ENCODE measurements at regions not wholly inside any gene's neighbourhood (a gene's known extent, or its start where the extent isn't known, plus 50 kb on each side); places are given as distances from the start of the nearest gene placed in this dataset.
"Not testable (repeated sequence)": the region's sequence is repeated elsewhere in the genome, so short reads cannot be mapped to it uniquely, and the experiment has no call there.

DNA sequence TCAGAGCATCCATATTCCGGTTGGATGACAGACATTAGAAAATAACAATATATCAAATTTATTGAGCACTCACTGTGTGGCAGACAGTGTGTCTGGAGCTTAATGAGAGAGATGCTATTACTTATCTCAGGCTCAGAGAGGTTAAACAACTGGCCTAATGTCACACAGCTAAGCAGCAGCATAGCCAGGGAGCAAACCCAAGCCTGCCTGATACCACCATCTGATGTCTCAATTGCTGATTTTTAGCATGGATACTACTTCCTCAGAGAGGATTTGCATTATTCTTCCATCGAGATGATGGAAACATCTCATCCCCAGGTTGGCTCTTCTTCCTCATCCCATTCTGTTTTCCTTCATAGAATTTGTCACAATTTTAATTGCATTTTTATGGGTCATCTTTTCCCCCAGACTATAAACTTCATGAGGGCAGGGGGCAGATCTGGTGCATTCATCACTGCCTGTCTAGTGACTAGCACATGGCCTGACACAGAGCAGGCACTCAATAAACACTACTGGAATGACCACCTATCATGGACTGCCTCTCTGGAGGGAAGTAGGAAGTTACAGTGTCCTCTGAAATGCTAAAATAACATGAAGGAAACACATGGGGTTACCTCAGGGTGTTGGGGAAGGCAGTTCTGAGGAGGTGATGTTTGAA is 344.8 kb upstream of the CCL2 start:
- no peak for DNase-seq

DNA sequence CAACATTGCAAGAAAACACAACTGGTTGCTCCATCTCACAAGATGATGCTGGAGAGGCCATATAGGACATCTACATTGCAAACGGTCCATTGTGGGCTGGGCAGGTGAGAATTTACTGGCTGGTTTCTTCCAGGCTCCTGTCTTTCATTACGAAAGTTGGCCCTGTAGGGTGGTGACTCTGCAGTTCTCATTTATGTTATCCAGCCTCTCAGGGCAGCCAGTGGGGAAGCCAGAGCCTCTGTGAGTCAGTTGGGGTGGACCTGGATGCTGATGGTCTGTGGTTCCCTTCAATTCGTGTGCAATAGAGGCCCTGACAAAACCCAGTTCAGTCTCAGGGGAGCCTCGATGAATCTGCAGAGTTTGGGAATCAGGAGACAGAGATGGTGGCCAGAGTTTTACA is 341.0 kb upstream of the CCL2 start:
- no peak for DNase-seq

DNA sequence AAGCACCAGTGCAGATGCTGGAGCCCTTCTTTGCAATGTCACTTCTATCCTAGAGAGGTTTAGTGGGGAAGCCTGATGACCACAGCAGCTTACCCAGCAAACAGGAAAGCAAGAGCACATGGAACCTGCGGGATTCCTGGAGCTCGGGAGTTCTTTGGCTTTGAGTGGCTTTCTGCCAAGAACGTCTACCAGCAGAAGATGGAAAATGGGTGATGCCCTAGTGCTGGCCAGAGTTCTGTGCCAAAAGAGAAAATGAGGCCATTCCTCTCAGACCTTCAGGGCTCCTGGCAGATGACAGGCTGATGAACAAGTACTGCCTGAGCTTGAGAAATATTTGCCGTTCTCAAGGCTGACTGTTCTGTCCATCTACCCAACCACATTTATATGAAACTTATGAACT is 332.1 kb upstream of the CCL2 start:
- no peak for DNase-seq

DNA sequence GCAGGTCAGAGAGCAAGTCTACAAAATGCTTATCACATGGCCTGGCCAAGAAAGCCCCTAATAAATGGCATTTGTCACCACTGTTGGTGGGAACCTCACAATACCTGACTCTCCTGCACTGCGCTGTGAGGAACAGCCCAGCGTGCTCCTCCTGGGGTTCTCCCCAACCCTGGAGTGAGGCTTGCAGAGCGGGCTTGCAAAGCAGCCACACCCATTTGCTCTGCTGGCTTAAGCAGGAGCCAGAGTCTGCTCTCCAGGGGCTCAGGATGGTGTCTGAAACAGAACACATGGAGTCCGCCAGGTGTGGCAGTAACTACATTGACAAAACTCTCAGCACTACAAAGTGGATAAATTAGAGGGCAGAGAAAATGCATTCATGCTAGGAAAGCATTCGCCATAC is 331.0 kb upstream of the CCL2 start:
- DNase-seq, result no peak

DNA sequence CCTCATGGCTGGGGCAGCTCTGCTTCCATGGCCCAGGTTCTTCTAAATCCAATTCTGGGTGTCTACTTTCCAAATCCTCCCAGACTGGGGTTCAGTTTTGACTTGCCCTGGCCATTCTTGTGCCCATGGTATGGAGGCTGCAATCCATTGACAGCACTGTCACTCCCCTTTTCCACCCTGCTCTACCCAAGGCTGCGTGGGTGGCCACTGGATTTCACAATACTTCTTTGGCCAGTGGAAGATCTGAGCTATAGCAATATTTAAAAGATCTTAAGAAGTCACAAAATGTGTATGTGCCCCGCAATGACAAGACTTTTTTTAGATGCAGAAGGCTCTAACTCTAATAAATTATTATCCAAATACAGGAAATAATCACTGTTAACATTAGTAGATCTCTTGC is 329.4 kb upstream of the CCL2 start:
- no peak for DNase-seq

DNA sequence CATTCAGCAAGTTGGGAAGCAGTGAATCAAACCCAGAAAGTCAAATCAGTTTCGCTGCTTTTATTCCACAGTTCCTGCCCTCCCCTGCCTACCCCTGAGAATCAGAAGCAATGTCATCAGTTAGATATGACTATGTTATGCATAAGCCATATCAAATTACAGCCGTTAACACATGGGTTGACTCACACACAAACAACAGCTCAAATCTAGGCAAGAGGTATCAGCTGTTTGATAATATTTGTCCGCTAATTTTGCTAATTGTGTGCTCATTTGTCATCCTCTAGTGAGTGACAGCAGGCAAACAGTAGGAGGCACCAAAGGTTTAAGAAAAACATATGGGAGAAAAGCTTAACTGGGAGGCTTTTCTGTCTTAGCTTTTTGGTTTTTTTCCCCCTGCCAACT is 327.4 kb upstream of the CCL2 start:
- no peak for DNase-seq

DNA sequence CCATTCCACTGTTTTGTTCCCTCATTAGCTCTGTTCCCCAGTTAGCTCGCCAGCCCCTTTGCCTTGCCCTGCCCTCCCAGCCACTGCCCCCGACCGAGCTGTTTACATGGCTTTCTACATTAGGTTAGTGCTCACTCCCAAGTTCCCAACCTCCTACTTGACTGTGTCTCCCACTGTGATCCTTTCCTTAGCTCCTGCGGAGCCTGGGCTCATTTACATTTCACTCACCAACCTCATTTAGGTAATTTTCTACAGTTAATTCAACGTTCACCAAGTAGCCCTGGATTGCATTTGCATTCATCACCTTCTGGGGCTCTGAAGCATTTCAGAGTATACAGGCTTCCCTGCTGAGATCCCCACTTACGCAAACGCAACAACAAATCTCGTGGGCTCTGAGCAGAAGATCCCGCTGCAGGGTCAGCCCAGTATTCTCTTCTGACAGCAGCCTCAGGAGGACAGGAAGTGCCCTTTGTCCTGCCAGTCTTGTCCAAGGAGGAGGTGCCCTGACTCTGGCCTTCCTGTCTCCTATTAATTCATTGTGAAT is 325.8 kb upstream of the CCL2 start:
- no peak for DNase-seq

DNA sequence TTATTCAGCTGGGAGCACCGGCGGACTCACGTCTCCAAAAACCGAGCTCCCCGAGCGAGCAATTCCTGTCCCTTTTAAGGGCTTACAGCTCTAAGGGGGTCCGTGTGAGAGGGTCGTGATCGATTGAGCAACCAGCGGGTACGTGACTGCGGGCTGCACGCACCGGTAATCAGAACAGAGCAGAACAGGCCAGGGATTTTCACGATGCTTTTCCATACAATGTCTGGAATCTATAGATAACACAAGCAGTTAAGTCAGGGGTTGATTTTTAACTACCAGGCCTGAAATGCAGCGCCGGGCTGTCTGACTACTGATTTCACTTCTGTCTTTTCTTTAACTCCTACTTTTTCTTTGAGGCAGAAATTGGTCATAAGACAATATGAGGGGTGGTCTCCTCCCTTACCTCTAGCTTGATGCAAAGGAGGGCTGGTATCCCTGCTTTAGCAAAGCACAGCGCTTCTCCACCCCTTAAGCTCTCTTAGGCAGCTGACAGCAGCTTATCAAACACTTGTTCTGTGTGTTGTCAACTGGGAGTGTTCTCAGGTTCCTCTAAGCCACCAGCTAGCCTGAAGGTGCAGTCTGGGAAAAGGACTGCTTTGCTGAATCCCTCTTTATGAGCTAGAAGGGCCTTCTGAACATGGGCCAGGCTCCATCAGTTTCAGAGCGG is 323.8 kb upstream of the CCL2 start:
- DNase-seq, result not testable (repeated sequence)

DNA sequence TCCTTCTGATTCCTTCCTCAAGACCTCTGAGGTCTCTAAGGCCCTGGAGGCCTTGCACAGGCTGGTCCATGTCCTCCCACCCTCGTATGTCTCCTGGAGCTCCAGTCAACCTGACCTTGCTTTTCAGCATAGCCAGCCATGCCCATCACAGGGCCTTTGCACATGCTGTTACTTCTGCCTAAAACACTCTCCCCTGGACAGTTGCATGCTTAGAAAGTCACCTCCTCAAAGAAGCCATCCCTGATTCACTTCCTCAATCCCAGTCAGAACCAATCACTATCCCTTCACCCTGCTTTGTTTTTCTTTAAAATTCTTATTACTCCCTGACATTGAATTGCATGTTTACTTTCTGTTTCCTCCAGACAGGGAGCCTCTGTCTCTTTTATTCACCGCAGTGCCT is 322.1 kb upstream of the CCL2 start:
- DNase-seq, result no peak

DNA sequence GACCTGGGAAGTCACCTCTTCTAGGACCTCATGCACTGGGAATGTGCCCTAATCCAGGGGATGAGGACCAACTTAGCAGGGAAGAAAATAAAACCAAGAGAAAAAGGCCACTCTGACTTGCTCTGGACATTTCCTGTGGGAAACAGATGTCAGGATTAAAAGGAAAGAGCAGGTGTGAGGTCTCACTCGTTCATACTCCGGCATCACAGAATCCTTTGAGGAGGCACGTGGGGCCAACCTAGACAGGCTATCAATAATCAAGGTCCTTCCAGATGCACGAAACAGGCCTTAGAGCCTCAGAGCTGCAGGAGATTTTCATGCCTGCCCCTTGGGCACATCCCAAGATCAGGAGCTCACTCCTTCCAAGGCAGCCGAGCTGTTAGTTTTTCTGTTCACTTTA is 321.5 kb upstream of the CCL2 start:
- no peak for DNase-seq

DNA sequence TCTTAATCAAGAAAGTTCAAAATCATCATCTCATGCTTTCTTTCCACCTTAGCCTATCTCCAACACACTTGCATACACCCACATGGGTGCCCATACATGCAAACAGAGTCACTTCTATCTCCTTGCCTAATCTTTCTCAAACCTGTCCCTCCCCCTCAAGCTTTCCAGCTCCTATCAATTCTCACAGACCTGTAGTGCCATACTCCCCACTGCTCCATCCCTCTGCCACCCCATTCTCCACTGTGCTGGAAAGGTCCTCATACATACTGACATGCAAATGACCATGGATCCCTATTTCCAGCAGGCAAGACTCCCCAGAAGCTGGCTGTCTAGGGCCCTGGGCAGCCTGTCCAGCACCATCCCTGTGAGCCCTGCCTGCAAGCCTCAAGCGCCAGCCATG is 320.4 kb upstream of the CCL2 start:
- DNase-seq, result no peak

DNA sequence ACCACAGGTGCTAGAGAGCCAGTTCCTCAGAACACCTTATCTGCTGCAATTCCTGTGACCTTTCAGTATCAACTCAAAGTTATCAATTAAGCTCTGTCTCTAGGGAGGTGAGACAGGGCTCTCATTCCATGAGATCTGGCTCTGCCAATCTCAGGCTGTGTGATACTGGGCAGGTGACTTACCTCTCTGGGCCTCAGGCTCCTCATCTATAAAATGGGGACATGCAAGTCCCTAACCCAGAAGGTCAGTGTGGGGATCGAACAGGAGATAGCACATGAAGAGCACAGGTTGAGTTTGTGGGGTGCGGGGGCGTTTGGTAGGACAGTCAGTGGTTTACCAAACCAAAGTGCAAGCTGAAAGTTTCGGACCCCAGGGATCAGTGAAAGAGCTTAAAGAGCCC is 319.3 kb upstream of the CCL2 start:
- no peak for DNase-seq

DNA sequence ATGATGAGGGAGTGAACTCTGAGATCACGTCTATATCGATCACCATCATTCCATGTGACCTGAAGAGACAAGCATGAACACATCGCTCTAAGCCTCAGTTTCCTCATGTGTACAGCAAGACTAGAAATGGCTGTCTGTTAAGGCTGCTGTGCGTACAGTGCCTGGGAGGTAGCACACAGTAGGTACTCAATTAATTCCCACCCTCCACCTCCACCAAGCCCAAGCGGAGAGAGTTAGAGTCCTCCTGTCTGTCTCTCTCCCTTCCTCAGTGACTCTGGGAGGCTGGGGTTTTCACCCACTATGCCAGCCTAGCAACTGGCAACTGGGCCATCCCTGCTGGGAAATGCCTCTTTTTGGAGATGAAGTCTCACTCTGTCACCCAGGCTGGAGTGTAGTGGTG is 318.3 kb upstream of the CCL2 start:
- DNase-seq, result no peak

DNA sequence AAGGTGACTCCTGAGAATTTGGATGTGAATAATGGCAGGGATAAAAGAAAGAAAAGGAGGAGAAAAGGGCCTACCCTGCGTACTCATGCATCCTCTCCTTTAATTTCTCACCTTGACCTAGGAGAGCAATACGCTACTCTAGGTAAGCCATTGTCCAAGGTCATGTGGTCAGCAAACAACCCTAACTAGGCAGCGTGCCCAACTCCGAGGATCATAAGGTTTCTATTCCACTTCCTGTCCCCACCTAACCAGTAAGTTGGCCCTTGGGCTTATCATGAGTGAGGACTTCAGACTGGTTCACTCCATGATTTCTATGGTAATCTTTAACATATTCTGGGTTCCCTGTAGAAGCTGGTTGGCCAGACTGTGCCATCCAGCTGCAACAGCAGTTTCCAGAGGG is 315.1 kb upstream of the CCL2 start:
- DNase-seq, result no peak

DNA sequence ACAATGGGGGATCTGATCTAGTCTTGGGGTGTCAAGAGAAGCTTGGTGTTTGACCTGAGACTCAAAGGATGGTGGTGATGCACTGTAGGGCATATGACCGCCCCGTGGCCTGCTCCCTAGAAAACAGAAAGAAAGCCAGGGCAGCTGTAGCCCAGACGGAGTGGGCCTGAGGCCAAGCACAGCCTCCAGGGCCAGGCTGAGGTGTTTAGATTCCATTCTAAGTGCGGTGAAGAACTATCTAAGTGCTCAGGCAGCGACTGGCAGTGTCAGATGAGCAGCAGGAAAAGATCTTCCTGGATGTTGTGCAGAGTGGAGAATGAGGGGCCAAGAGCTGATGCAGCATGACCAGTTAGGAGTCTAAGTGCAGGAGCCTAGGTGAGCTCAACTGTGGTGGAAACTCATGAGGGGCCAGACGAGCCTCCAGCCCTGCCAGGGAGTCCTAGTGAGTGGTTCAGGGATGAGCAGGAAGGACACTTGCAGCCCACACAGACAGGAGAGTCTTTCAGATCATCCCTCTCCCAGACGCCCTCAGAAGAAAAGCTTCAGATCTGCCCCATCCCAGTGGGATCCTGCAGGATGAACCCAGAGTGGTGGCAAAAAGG is 314.2 kb upstream of the CCL2 start:
- no peak for DNase-seq

DNA sequence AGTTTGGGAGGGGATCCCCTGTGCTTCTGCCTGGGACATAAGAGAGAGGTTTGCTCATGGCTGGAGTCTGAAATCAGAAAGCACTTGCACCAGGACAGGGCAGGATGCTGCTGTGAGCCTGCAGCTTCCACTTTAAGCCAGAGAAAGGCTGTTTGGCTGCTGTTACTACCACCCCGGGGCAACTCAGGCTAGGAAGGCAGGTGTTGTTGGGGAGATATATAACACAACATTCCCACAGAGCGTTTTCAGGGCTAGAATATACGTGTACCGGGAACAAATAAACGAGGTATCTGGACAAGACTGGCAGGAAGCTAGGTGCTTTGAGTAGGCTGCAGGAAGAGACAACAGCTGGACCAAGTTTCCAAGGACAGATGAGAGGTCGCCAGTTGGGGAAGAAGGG is 313.3 kb upstream of the CCL2 start:
- DNase-seq, result no peak

DNA sequence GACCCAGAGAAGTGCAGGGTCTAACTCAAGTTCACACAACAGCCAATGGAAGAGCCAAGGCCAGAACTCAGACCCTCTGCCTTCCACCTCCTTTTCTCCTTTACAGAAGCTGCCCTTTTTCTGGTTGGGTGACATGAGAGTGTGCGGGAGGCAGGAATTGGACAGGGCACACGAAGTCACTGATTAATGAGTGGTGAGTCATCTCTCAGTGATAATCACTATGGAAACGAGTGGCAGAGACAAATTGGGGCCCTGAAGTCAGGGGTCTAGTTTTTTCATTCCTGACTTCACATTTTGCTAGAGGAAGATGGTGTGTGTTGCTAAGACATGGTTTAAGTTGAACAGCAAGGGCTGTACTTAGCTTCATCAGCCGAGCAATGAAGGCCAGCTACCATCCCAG is 312.7 kb upstream of the CCL2 start:
- no peak for DNase-seq

DNA sequence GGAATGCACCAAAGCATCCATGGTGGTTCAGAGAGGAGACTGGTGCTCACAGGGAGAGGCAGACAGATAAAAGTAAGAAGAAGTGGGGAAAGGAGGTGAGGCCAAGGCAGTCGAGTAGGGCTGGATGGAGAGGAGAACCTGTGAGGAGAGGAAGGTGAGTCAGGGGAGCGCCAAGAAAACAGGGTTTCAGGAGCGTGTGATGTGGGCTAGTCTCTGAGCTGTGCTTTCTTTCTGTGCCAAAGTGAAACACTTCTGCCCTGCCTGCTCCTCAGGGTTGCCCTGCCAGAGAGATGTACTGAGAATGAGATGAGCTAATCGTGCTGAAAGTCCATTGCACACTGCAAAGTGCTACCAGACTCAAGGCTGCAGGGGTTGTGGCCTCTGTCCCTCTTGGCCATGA is 310.7 kb upstream of the CCL2 start:
- DNase-seq, result no peak

DNA sequence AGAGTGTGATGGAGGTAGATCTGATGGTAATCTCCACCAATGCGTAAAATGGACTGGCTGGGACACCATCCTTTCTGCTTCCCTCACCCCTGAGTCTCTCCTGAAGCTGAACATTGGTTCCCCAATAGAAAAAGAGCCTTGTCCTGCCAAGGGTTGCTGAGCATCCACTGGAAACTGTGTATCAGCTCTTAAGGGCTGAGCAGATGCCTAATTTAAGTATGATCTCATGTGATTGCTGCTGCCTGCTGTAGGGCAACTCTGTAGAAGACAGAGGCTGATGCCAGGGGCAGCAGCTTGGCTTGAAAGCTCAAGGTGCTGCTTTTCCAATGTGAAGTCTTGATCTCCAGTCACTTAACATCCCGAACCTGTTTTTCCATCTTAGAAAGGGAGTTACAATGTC is 310.3 kb upstream of the CCL2 start:
- DNase-seq, result no peak

DNA sequence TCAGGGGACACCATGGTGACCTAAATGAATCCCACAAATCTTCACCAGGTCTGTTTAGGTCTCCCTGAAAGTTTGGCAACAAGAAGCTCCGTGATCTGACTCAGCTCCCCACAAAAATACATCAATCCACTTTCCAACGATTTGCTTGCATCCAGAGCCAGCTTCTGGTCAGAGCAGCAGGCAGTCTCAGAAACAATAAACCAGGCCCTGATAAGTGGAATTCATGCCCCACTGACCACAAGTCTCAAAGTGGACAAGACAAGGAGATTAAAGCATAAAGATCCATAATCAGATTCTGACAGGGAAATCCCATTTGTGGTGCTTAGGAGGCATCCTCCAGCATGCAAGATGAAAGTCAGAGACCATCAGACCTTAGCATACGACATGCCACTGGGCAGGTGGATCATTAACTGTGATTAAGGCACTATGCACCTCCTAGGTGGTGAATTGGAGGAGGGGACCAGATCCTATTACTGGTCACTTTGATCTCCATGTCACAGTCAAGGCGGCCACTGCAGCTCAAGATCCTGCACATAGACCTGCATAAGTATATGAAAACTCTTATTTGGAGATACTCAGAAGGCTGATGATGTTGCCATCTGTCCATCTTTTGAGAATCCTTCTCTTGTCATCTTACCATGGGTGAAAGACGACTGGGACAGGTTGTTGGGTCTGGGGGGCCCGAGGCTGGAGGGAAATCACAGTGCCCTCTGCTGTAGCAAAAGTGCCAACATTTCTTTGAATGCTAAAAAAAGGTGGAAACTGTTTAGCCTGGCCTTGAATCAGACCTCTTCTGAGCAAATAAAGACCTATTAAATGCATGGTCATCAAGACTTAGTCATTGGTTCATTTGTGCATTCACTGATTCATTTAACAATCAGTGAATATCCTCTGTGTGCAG is 309.2 kb upstream of the CCL2 start:
- no peak for DNase-seq

DNA sequence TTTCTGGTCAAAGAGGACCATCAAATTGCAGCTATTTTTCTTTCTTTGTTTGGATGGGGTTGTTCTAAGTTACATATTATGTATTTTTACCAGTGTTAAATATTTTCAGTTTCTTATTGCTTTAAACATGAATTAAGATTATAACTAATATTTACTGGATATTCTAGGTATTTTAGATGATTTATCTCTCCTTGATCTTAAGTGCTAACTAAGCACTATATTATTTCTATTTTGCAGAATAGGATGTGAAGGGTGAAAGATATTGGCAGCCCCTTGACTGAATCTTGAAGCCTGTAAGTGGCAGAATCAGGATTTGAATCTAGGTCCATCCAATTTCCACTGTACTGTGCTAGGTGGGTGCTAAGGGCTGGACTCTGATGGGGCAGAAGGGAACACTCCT is 307.3 kb upstream of the CCL2 start:
- DNase-seq, result no peak

DNA sequence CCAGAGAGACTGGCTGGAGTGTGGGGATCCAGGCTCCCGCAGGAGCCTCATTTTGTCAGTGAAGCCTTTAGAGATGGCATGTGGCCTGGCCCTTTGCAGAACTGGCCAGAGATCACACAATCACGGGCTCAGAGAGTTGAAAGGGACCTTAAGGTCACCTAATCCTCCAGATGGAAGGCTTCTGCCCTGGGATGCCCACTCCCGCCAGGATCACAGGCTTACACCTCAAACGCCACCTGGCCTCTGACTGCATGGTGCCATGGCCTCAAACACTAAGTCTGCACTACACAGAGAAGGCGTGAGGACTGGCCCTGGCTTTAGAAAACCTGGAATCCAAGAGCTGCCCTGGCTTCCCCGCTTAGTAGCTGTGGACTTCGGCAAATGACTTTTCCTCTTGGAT is 306.8 kb upstream of the CCL2 start:
- DNase-seq, result no peak

DNA sequence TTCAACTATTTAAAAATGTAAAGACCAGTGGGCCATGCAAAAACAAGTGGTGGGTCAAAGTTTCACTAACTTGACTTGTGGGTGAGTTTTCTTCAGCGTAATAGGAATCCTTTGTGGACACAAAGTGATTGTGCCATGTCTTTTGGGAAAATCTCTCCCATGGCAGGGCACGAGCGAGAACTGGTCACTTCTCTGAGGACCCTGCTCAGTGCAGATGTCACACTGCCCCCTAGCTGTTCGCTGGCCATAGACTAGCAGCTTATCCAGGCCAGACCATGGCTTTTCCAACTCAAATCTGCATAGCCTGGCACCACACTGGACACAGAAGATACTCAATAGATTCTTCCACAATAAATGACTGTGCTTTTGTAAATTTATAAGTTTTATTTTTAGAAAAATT is 306.0 kb upstream of the CCL2 start:
- DNase-seq, result no peak

DNA sequence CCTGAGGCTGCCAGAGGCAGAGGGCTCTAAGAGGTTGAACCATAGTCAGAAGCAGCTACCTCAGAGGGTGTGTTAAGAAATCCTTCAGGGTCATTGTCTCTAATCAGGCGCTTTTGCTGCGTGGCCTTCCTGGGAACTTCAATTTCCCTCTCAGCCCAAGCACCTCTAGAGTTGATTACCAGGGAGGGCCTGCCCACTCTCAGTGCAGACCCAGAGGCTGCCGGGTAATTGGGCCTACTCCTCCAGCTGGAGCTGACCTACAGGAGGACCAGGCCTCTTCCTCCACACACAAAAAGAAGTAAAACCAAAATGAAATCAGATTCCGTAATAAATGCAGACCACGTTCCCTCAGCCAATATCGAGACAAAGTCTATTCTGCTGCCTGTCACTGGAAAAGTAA is 305.0 kb upstream of the CCL2 start:
- no peak for DNase-seq

Measured in Kasumi-1 (cell line).